GM10266 (cell line): ENCODE measurements at regions not wholly inside any gene's neighbourhood (a gene's known extent, or its start where the extent isn't known, plus 50 kb on each side); places are given as distances from the start of the nearest gene placed in this dataset.
"Not testable (repeated sequence)": the region's sequence is repeated elsewhere in the genome, so short reads cannot be mapped to it uniquely, and the experiment has no call there.

ENCODE experiments used
- DNase-seq: peaks from one replicate; pipeline ENCODE4 v3.0.0; 2012; ENCODE audit errors: extremely low spot score
- TF ChIP-seq, protein P1 (sequence below): IDR thresholded peaks from 2 replicates; pipeline ENCODE4 v1.5.1; 2012; ENCODE audit warnings: mild to moderate bottlenecking, low read depth; ENCODE audit not compliant: control insufficient read depth, insufficient read depth; ENCODE audit errors: missing control alignments

DNA sequence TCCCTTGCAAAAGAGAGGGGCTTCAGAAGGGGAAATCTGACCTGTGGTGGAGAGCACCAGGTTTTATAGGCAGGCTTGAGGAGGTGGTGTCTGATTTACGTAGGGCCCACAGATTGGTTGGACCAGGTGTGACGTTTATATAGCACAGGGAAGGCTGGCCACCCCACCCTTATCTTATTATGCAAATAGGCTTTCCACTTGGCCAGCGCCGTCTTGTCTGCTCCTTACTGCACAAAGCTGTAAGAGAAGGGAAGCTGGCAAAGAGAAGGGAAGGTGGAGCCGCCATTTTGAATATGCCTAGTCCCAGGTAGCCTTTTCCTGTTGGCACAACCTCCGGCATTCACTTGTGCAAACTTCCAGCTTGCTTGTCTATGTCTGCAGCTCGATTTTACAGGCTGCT lies 221.4 kb downstream of the GATA3 start:
- TF ChIP-seq, protein P1, sequence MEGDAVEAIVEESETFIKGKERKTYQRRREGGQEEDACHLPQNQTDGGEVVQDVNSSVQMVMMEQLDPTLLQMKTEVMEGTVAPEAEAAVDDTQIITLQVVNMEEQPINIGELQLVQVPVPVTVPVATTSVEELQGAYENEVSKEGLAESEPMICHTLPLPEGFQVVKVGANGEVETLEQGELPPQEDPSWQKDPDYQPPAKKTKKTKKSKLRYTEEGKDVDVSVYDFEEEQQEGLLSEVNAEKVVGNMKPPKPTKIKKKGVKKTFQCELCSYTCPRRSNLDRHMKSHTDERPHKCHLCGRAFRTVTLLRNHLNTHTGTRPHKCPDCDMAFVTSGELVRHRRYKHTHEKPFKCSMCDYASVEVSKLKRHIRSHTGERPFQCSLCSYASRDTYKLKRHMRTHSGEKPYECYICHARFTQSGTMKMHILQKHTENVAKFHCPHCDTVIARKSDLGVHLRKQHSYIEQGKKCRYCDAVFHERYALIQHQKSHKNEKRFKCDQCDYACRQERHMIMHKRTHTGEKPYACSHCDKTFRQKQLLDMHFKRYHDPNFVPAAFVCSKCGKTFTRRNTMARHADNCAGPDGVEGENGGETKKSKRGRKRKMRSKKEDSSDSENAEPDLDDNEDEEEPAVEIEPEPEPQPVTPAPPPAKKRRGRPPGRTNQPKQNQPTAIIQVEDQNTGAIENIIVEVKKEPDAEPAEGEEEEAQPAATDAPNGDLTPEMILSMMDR, result no peak
- no peak for DNase-seq

GRCh38 chr10:8278099-8278498 lies 223.6 kb downstream of the GATA3 start:
- TF ChIP-seq, protein P1, result no peak
- no peak for DNase-seq

GRCh38 chr10:8279598-8279997 lies 225.1 kb downstream of the GATA3 start:
- no peak for DNase-seq
- TF ChIP-seq, protein P1, result no peak

DNA sequence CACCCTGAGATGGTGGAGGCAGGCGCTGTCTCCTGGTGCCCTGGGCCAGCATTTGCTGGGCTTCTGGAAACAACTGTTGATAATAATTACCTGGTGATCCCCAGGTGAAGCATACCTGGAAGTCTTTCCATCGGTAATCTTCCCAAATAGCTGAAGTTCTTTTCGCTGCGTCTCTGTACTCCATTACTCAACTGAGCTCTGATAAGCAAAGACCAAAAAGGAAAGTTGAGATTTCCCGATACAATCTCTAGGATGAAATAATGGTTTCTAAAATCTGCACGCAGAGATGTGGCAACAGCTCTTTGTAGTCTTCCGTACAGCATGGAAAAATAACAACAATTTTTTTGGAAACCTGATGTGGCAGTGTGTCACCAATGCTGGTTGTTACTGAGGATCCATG lies 226.5 kb downstream of the GATA3 start:
- TF ChIP-seq, protein P1, result no peak
- DNase-seq, result no peak

- DNase-seq, result no peak
- TF ChIP-seq, protein P1, result no peak
These were observed 227.9 kb downstream of the GATA3 start for GRCh38 chr10:8282340-8282739.

DNA sequence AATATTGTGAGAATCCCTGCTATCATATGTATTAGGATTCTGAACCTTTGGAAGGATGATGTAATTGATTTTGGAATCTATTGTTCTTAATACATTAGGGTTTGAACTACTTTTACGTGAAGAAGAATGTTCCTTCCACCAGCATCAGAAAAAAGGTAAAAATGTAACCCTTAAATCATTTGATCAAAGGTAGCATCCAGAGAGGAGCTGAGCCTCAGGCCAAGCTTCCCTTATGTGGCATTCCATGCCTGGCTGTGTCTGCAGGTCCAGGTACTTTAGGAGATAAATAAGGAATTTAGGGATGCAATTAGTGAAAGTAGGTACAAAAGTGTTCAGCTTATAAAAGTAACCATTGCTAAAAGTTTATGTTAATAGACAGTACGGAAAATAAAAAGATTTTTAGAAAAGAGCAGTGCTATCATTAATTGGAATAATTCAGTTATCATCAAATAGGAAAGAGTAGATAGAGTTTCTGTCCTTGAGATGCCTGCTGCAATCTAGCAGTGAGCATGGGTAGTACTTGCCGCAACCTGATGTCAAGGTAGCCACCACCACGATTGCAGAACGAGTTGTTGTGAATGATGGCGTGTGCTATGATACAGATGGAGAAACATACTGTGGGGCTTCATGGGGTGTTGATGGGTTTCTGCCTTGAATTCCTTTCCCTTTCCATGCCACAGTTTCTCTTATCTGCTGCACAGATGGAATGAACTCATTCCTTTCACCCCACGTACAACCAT lies 228.8 kb downstream of the GATA3 start:
- DNase-seq, result no peak
- TF ChIP-seq, protein P1, result no peak

DNA sequence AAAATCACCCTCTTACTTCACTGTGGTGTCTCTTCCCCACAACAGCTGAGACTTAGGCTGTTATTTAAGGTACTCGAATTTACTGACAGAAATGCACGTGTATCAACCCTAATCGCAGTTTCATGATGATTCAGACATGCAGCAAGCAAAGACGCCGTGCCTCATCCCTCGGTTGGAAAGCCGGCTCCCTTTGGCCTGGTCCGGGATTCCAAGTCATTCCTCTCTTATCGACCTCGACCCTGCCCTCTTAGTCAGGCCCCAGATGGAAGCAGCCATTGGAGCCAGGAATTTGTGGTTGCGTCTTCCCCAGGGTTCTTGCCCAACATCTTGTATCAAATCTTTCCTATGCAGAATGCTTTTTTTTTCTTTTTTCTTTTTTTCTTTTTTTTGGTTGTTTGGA lies 229.5 kb downstream of the GATA3 start:
- DNase-seq, result no peak
- TF ChIP-seq, protein P1, result no peak

DNA sequence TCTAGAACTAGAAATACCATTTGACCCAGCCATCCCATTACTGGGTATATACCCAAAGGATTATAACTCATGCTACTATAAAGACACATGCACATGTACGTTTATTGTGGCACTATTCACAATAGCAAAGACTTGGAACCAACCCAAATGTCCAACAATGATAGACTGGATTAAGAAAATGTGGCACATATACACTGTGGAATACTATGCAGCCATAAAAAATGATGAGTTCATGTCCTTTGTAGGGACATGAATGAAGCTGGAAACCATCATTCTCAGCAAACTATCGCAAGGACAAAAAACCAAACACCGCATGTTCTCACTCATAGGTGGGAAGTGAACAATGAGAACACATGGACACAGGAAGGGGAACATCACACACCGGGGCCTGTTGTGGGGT lies 231.5 kb downstream of the GATA3 start:
- not testable (repeated sequence) for DNase-seq
